ENCODE measurements at regions not wholly inside any gene's neighbourhood (a gene's known extent, or its start where the extent isn't known, plus 50 kb on each side); places are given as distances from the start of the nearest gene placed in this dataset.

- H3K36me3 Mint-ChIP-seq (ENCODE audit: insufficient read depth in 2 of 2): no peaks in the 10 kb centered on the region
- peaks cover 2 to 6% of the 10 kb centered on the region in 2 donors for H3K9me3 Mint-ChIP-seq
- H3K4me3 Mint-ChIP-seq: no peak overlapping the region
- ATAC-seq (replicated peaks in 1 of 2) (no peak), DNase-seq (no peak)
- H3K4me1 Mint-ChIP-seq (ENCODE audit: low read depth): no peaks in the 10 kb centered on the region
- H3K27ac Mint-ChIP-seq: peak overlapping the region; percentile 7
- H3K27me3 Mint-ChIP-seq (ENCODE audit: low read depth): no peaks in the 10 kb centered on the region
Measured at GRCh38 chr6:23910420-23910819, 215.6 kb upstream of the NRSN1 start.

GRCh38 chr6:23927935-23928334 lies 198.1 kb upstream of the NRSN1 start:
- peaks cover 0 to 2% of the 10 kb centered on the region in 2 donors for H3K36me3 Mint-ChIP-seq (ENCODE audit: insufficient read depth in 2 of 2)
- no peaks in the 10 kb centered on the region for H3K27me3 Mint-ChIP-seq (ENCODE audit: low read depth)
- no peak overlapping the region for H3K27ac Mint-ChIP-seq
- H3K4me1 Mint-ChIP-seq (ENCODE audit: low read depth): no peaks in the 10 kb centered on the region
- no peak for ATAC-seq (replicated peaks in 1 of 2)
- no peak for DNase-seq
- no peak overlapping the region for H3K4me3 Mint-ChIP-seq
- peaks cover 3 to 5% of the 10 kb centered on the region in 2 donors for H3K9me3 Mint-ChIP-seq

- Mint-ChIP-seq H3K27me3 (ENCODE audit: low read depth) (no peaks in the 10 kb centered on the region), H3K36me3 (ENCODE audit: insufficient read depth in 2 of 2) (peaks cover 0 to 2% of the 10 kb centered on the region in 2 donors), H3K27ac (no peak overlapping the region), H3K9me3 (peaks cover 3 to 5% of the 10 kb centered on the region in 2 donors), H3K4me1 (ENCODE audit: low read depth) (no peaks in the 10 kb centered on the region), H3K4me3 (no peak overlapping the region)
- DNase-seq (no peak), ATAC-seq (replicated peaks in 1 of 2) (no peak)
Measured at GRCh38 chr6:23929201-23929600, 196.8 kb upstream of the NRSN1 start.

- Mint-ChIP-seq H3K27ac (no peak overlapping the region), H3K27me3 (ENCODE audit: low read depth) (no peaks in the 10 kb centered on the region), H3K36me3 (ENCODE audit: insufficient read depth in 2 of 2) (no peaks in the 10 kb centered on the region), H3K9me3 (peaks cover 0 to 3% of the 10 kb centered on the region in 2 donors), H3K4me3 (no peak overlapping the region), H3K4me1 (ENCODE audit: low read depth) (no peaks in the 10 kb centered on the region)
- no peak for DNase-seq
- ATAC-seq (replicated peaks in 1 of 2): no peak
Measured at GRCh38 chr6:23940466-23940865, 185.5 kb upstream of the NRSN1 start.

- Mint-ChIP-seq H3K4me3 (no peak overlapping the region), H3K36me3 (ENCODE audit: insufficient read depth in 2 of 2) (no peaks in the 10 kb centered on the region), H3K27me3 (ENCODE audit: low read depth) (no peaks in the 10 kb centered on the region), H3K27ac (no peak overlapping the region), H3K9me3 (peaks cover 0 to 2% of the 10 kb centered on the region in 2 donors), H3K4me1 (ENCODE audit: low read depth) (no peaks in the 10 kb centered on the region)
- DNase-seq: no peak
- ATAC-seq (replicated peaks in 1 of 2): no peak
Measured at GRCh38 chr6:23951691-23952090, 174.3 kb upstream of the NRSN1 start.

- Mint-ChIP-seq H3K27me3 (ENCODE audit: low read depth) (no peaks in the 10 kb centered on the region), H3K9me3 (peaks cover 0 to 2% of the 10 kb centered on the region in 2 donors), H3K4me3 (no peak overlapping the region), H3K27ac (no peak overlapping the region), H3K36me3 (ENCODE audit: insufficient read depth in 2 of 2) (no peaks in the 10 kb centered on the region), H3K4me1 (ENCODE audit: low read depth) (no peaks in the 10 kb centered on the region)
- DNase-seq (no peak), ATAC-seq (replicated peaks in 1 of 2) (no peak)
Measured at GRCh38 chr6:23952245-23952644, 173.8 kb upstream of the NRSN1 start.

- Mint-ChIP-seq H3K27me3 (ENCODE audit: low read depth) (peaks cover 2% of the 10 kb centered on the region), H3K36me3 (ENCODE audit: insufficient read depth in 2 of 2) (no peaks in the 10 kb centered on the region), H3K27ac (no peak overlapping the region), H3K9me3 (peaks cover 0 to 2% of the 10 kb centered on the region in 2 donors), H3K4me3 (no peak overlapping the region), H3K4me1 (ENCODE audit: low read depth) (no peaks in the 10 kb centered on the region)
- no peak for DNase-seq
- no peak for ATAC-seq (replicated peaks in 1 of 2)
Measured at GRCh38 chr6:23953976-23954375, 172.0 kb upstream of the NRSN1 start.

- Mint-ChIP-seq H3K36me3 (ENCODE audit: insufficient read depth in 2 of 2) (no peaks in the 10 kb centered on the region), H3K9me3 (peaks cover 0 to 4% of the 10 kb centered on the region in 2 donors), H3K4me1 (ENCODE audit: low read depth) (no peaks in the 10 kb centered on the region), H3K27ac (no peak overlapping the region), H3K4me3 (no peak overlapping the region), H3K27me3 (ENCODE audit: low read depth) (peaks cover 6% of the 10 kb centered on the region)
- DNase-seq: no peak
- ATAC-seq (replicated peaks in 1 of 2): no peak
Measured at GRCh38 chr6:23957017-23957416, 169.0 kb upstream of the NRSN1 start.

GRCh38 chr6:23964865-23965264 lies 161.2 kb upstream of the NRSN1 start:
- Mint-ChIP-seq H3K27ac (no peak overlapping the region), H3K4me1 (ENCODE audit: low read depth) (no peaks in the 10 kb centered on the region), H3K36me3 (ENCODE audit: insufficient read depth in 2 of 2) (no peaks in the 10 kb centered on the region), H3K9me3 (peaks cover 2% of the 10 kb centered on the region in 2 donors), H3K27me3 (ENCODE audit: low read depth) (no peaks in the 10 kb centered on the region), H3K4me3 (no peak overlapping the region)
- DNase-seq (no peak), ATAC-seq (replicated peaks in 1 of 2) (no peak)

- Mint-ChIP-seq H3K36me3 (ENCODE audit: insufficient read depth in 2 of 2) (no peaks in the 10 kb centered on the region), H3K4me3 (no peak overlapping the region), H3K4me1 (ENCODE audit: low read depth) (no peaks in the 10 kb centered on the region), H3K27me3 (ENCODE audit: low read depth) (no peaks in the 10 kb centered on the region), H3K27ac (no peak overlapping the region), H3K9me3 (peaks cover 2 to 3% of the 10 kb centered on the region in 2 donors)
- no peak for ATAC-seq (replicated peaks in 1 of 2)
- no peak for DNase-seq
Measured at GRCh38 chr6:23969344-23969743, 156.7 kb upstream of the NRSN1 start.

- H3K36me3 Mint-ChIP-seq (ENCODE audit: insufficient read depth in 2 of 2): no peaks in the 10 kb centered on the region
- ATAC-seq (replicated peaks in 1 of 2) (no peak), DNase-seq (no peak)
- no peak overlapping the region for H3K4me3 Mint-ChIP-seq
- H3K4me1 Mint-ChIP-seq (ENCODE audit: low read depth): no peaks in the 10 kb centered on the region
- no peaks in the 10 kb centered on the region for H3K27me3 Mint-ChIP-seq (ENCODE audit: low read depth)
- peaks cover 0 to 1% of the 10 kb centered on the region in 2 donors for H3K9me3 Mint-ChIP-seq
- H3K27ac Mint-ChIP-seq: no peak overlapping the region
Measured at GRCh38 chr6:23977706-23978105, 148.3 kb upstream of the NRSN1 start.

GRCh38 chr6:23980965-23981364 lies 145.1 kb upstream of the NRSN1 start:
- Mint-ChIP-seq H3K27ac (no peak overlapping the region), H3K27me3 (ENCODE audit: low read depth) (no peaks in the 10 kb centered on the region), H3K9me3 (no peaks in the 10 kb centered on the region), H3K36me3 (ENCODE audit: insufficient read depth in 2 of 2) (no peaks in the 10 kb centered on the region), H3K4me3 (no peak overlapping the region), H3K4me1 (ENCODE audit: low read depth) (no peaks in the 10 kb centered on the region)
- ATAC-seq (replicated peaks in 1 of 2): no peak
- no peak for DNase-seq

- Mint-ChIP-seq H3K4me1 (ENCODE audit: low read depth) (no peaks in the 10 kb centered on the region), H3K4me3 (no peak overlapping the region), H3K9me3 (no peaks in the 10 kb centered on the region), H3K36me3 (ENCODE audit: insufficient read depth in 2 of 2) (no peaks in the 10 kb centered on the region), H3K27me3 (ENCODE audit: low read depth) (no peaks in the 10 kb centered on the region), H3K27ac (no peak overlapping the region)
- ATAC-seq (replicated peaks in 1 of 2) (no peak), DNase-seq (no peak)
Measured at GRCh38 chr6:23981923-23982322, 144.1 kb upstream of the NRSN1 start.

GRCh38 chr6:23983735-23984134 lies 142.3 kb upstream of the NRSN1 start:
- no peak for ATAC-seq (replicated peaks in 1 of 2)
- no peak overlapping the region for H3K27ac Mint-ChIP-seq
- no peaks in the 10 kb centered on the region for H3K36me3 Mint-ChIP-seq (ENCODE audit: insufficient read depth in 2 of 2)
- H3K4me1 Mint-ChIP-seq (ENCODE audit: low read depth): no peaks in the 10 kb centered on the region
- no peaks in the 10 kb centered on the region for H3K27me3 Mint-ChIP-seq (ENCODE audit: low read depth)
- H3K4me3 Mint-ChIP-seq: no peak overlapping the region
- no peaks in the 10 kb centered on the region for H3K9me3 Mint-ChIP-seq
- DNase-seq: no peak

Data from activated T-cell treated with anti-CD3 and anti-CD28 coated beads, Interleukin-2, amount 50 U/mL, for 72 hours (primary cell).